ENCODE measurements at regions not wholly inside any gene's neighbourhood (a gene's known extent, or its start where the extent isn't known, plus 50 kb on each side); places are given as distances from the start of the nearest gene placed in this dataset.

DNA sequence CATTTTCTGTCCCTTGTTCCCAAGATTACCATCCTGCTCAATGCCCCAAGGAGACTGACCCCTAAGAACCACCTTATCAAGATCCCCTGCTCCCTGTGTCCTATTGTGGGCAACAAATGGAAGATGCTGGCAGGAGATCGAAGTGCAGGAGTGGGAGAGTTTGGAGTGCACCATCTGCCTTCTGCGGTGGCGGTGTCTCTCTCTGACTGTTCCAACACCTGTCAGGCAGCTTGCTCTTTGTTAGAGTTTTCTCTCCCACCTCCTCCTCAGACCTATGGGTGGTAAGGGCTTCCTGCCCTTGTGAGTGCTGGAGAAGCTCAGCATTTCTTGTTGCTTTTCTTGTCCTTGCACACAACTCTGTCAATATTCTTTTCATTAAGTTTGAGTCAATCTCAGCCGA is 64.1 kb upstream of the SPHKAP start:
- TF ChIP-seq, protein P1, sequence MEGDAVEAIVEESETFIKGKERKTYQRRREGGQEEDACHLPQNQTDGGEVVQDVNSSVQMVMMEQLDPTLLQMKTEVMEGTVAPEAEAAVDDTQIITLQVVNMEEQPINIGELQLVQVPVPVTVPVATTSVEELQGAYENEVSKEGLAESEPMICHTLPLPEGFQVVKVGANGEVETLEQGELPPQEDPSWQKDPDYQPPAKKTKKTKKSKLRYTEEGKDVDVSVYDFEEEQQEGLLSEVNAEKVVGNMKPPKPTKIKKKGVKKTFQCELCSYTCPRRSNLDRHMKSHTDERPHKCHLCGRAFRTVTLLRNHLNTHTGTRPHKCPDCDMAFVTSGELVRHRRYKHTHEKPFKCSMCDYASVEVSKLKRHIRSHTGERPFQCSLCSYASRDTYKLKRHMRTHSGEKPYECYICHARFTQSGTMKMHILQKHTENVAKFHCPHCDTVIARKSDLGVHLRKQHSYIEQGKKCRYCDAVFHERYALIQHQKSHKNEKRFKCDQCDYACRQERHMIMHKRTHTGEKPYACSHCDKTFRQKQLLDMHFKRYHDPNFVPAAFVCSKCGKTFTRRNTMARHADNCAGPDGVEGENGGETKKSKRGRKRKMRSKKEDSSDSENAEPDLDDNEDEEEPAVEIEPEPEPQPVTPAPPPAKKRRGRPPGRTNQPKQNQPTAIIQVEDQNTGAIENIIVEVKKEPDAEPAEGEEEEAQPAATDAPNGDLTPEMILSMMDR (conservative IDR thresholded peaks at IDR 0.05), result no peak
- no peak for TF ChIP-seq ZFX (IDR thresholded peaks at IDR 0.05)

Measured in C4-2B (cell line).